HepG2 (cell line): ENCODE measurements at regions not wholly inside any gene's neighbourhood (a gene's known extent, or its start where the extent isn't known, plus 50 kb on each side); places are given as distances from the start of the nearest gene placed in this dataset.
A peak's percentile ranks its signal among the peaks of the same experiment; 100 is the strongest.

ENCODE experiments used
- ATAC-seq: fragments of 200-7000 bp; cut with Tn5 transposase; 3 replicates; pipeline ENCODE4 v1.9.1; 2020; ENCODE audit warnings: mild to moderate bottlenecking, moderate library complexity
- BruUV-seq: library from RNA; stranded (reverse); fragments of 400-500 nt; replicated peaks from 2 replicates; lab custom pipeline; 2021; lab: Mats Ljungman, UMichigan
- CTCF ChIA-PET: fragments of 300-600 bp; formaldehyde crosslinking; extraction: SDS; loops from one replicate; lab custom pipeline; 2021; ENCODE audit warnings: low total read pairs, inconsistent platforms, low intra/inter-chr PET ratio; lab: Yijun Ruan, JAX
- POLR2A ChIA-PET: fragments of 350-600 bp; sonication (Branson Sonifier 250); formaldehyde crosslinking; loops from one replicate; lab custom pipeline; 2020; ENCODE audit warnings: antibody characterized with exemption, inconsistent platforms; lab: Yijun Ruan, JAX
- DNase-seq: peaks from one replicate; pipeline ENCODE4 v3.0.0-alpha.2; 2015; ENCODE audit warnings: low spot score
- FAIRE-seq: peaks from 3 replicates; lab custom pipeline; 2011; peaks lifted over from hg19 to GRCh38; lab: Jason Lieb, UNC
- H2AFZ ChIP-seq: one replicate; pipeline ENCODE4 v1.6.1; 2011; ENCODE audit warnings: low read length, inconsistent platforms
- H3K27ac ChIP-seq: fragments of 300-600 bp; 3 replicates; pipeline ENCODE4 v1.8.0; 2011; ENCODE audit warnings: mixed run types, mild to moderate bottlenecking, mixed read lengths, low read length, inconsistent platforms; ENCODE audit not compliant: insufficient read depth; ENCODE audit errors: extremely low read length
- H3K27me3 ChIP-seq, 2 experiments: fragments of 200-600 bp in 1 of 2; 2 replicates in 1 of 2; 3 replicates in 1 of 2; pipeline versions ENCODE4 v1.6.0 to v1.8.0; 2011; ENCODE audit warnings: low read length in 2 of 2, mild to moderate bottlenecking in 2 of 2, moderate library complexity in 2 of 2, inconsistent platforms in 1 of 2; ENCODE audit not compliant: insufficient read depth in 2 of 2, control insufficient read depth in 1 of 2
- H3K36me3 ChIP-seq, 2 experiments: fragments of 200-600 bp in 1 of 2; replicated peaks in 1 of 2; 2 replicates in 1 of 2; 3 replicates in 1 of 2; pipeline versions ENCODE4 v1.5.1 to v1.8.0; 2011; ENCODE audit warnings: low read length in 2 of 2, inconsistent platforms in 1 of 2; ENCODE audit not compliant: insufficient read depth in 2 of 2, control insufficient read depth in 1 of 2
- H3K4me1 ChIP-seq: 2 replicates; pipeline ENCODE4 v1.5.1; 2012; ENCODE audit warnings: low read length, inconsistent platforms; ENCODE audit not compliant: insufficient read depth
- H3K4me2 ChIP-seq: 2 replicates; pipeline ENCODE4 v1.6.0; 2011; ENCODE audit warnings: low read depth, low read length, inconsistent platforms
- H3K4me3 ChIP-seq, 3 experiments: fragments of 200-600 bp in 1 of 3; sonication (generic), shearing (Covaris generic) in 1 of 3; replicated peaks in 1 of 3; 2 replicates each; pipeline ENCODE4 v1.5.1; 2011 to 2016; ENCODE audit warnings: low read length in 3 of 3, inconsistent platforms in 2 of 3, low read depth in 2 of 3, mild to moderate bottlenecking in 2 of 3, control low read depth in 1 of 3, mixed read lengths in 1 of 3; ENCODE audit not compliant: insufficient read depth in 1 of 3
- H3K79me2 ChIP-seq: one replicate; pipeline ENCODE4 v1.6.1; 2011; ENCODE audit warnings: low read length, inconsistent platforms; ENCODE audit not compliant: insufficient read depth
- H3K9ac ChIP-seq: 2 replicates; pipeline ENCODE4 v1.6.0; 2011; ENCODE audit warnings: mild to moderate bottlenecking, low read depth, low read length, inconsistent platforms; ENCODE audit not compliant: insufficient read depth
- H3K9me3 ChIP-seq: 2 replicates; pipeline ENCODE4 v1.5.1; 2012; ENCODE audit warnings: mild to moderate bottlenecking, low read length
- H4K20me1 ChIP-seq: 2 replicates; pipeline ENCODE4 v1.6.0; 2011; ENCODE audit warnings: inconsistent platforms, mild to moderate bottlenecking, low read length, moderate library complexity; ENCODE audit not compliant: insufficient read depth
- MAFF ChIP-seq: IDR thresholded peaks from 2 replicates; pipeline ENCODE4 v1.6.1; 2011; ENCODE audit warnings: low read depth, low read length, improper control_type of control experiment
- MAFK ChIP-seq, 2 experiments: IDR thresholded peaks in 1 of 2; conservative IDR thresholded peaks in 1 of 2; 2 replicates each; pipeline ENCODE4 v1.6.1; 2011; ENCODE audit warnings: improper control_type of control experiment in 2 of 2, low read length in 2 of 2
- PRDM4 ChIP-seq: sonication (generic); formaldehyde crosslinking; IDR thresholded peaks from 2 replicates; pipeline ENCODE4 v1.9.0; 2021; ENCODE audit warnings: missing genetic modification reagents, borderline replicate concordance
- SIX1 ChIP-seq: sonication (generic); formaldehyde crosslinking; IDR thresholded peaks from 2 replicates; pipeline ENCODE4 v1.4.0; 2020; ENCODE audit warnings: missing genetic modification reagents, borderline replicate concordance
- WIZ ChIP-seq: sonication (generic); formaldehyde crosslinking; IDR thresholded peaks from 2 replicates; pipeline ENCODE4 v1.5.1; 2020; ENCODE audit warnings: mild to moderate bottlenecking, missing genetic modification reagents
- YEATS2 ChIP-seq: sonication (generic); formaldehyde crosslinking; IDR thresholded peaks from 2 replicates; pipeline ENCODE4 v1.4.0; 2020; ENCODE audit warnings: missing genetic modification reagents, borderline replicate concordance
- WGBS: methylation state at CpG from one replicate; pipeline ENCODE4 v1.1.6; 2017; ENCODE audit warnings: low lambda C conversion rate; 5-methylcytosine and 5-hydroxymethylcytosine counted together
- in situ Hi-C: cut with HindIII; loops from 2 replicates; pipeline ENCODE4 v1.10.0; 2017; ENCODE audit warnings: low pct_unique_long_range_greater_than_20kb; ENCODE audit not compliant: extremely low pct_ligation_motif_present
- intact Hi-C: fragments of 100-400 bp; cut with micrococcal nuclease; formaldehyde crosslinking; loops from one replicate; pipeline ENCODE4 v1.10.0; 2022; ENCODE audit not compliant: unreplicated experiment

- 0% methylated on average over 2 of the region's 2 CpGs for WGBS
- H3K9me3 ChIP-seq, result no peaks in the 10 kb centered on the region
- FAIRE-seq (no peak), ATAC-seq (no peak), DNase-seq (no peak)
- no peaks in the 10 kb centered on the region for H3K4me1 ChIP-seq
- no peaks in the 10 kb centered on the region for H3K36me3 ChIP-seq
- no peaks in the 10 kb centered on the region for H3K79me2 ChIP-seq
- no peak overlapping the region for H3K4me2 ChIP-seq
- BruUV-seq, result no TSS peak
- CTCF ChIA-PET, result no interaction called here
- no peaks in the 10 kb centered on the region for H3K27me3 ChIP-seq
- no peak overlapping the region for H3K4me3 ChIP-seq
- H2AFZ ChIP-seq, result no peak overlapping the region
- intact Hi-C loops, result no loop called here
- peak; percentile 43 to 63; a peak in 3 of 4 replicates for TF ChIP-seq MAFK (conservative IDR thresholded peaks at IDR 0.05 in 1 of 2, IDR thresholded peaks at IDR 0.05 in 1 of 2; ENCODE audit: low read length in 2 of 2)
- no peak for TF ChIP-seq PRDM4 (CRISPR knock-in tag)
- TF ChIP-seq WIZ, result no peak
- TF ChIP-seq MAFF, result peak; percentile 51
- no peaks in the 10 kb centered on the region for H4K20me1 ChIP-seq
- in situ Hi-C loops, result no loop called here
- H3K9ac ChIP-seq, result no peak overlapping the region
- POLR2A ChIA-PET, result no interaction called here
- no peak overlapping the region for H3K27ac ChIP-seq
These were observed 67.8 kb upstream of the OR9G4 start for GRCh38 chr11:56816259-56816658.

- no peak overlapping the region for H3K27ac ChIP-seq
- no peaks in the 10 kb centered on the region for H3K79me2 ChIP-seq
- H3K9me3 ChIP-seq, result no peaks in the 10 kb centered on the region
- DNase-seq (no peak), ATAC-seq (no peak), FAIRE-seq (no peak)
- H3K4me2 ChIP-seq, result no peak overlapping the region
- no peaks in the 10 kb centered on the region for H3K36me3 ChIP-seq
- H3K9ac ChIP-seq, result no peak overlapping the region
- no peak overlapping the region for H3K4me3 ChIP-seq
- ChIA-PET POLR2A (no interaction called here), CTCF (no interaction called here)
- no peaks in the 10 kb centered on the region for H4K20me1 ChIP-seq
- intact Hi-C loops (no loop called here), in situ Hi-C loops (no loop called here)
- no peak overlapping the region for H2AFZ ChIP-seq
- 8% methylated on average over 1 of the region's 1 CpG for WGBS
- BruUV-seq, result no TSS peak
- no peaks in the 10 kb centered on the region for H3K4me1 ChIP-seq
- TF ChIP-seq SIX1 (no peak), YEATS2 (CRISPR knock-in tag) (no peak)
- no peaks in the 10 kb centered on the region for H3K27me3 ChIP-seq
These were observed 59.8 kb upstream of the OR9G4 start for GRCh38 chr11:56808326-56808725.
